T-helper 2 cell (primary cell): ENCODE measurements at regions not wholly inside any gene's neighbourhood (a gene's known extent, or its start where the extent isn't known, plus 50 kb on each side); places are given as distances from the start of the nearest gene placed in this dataset.
"Not testable (repeated sequence)": the region's sequence is repeated elsewhere in the genome, so short reads cannot be mapped to it uniquely, and the experiment has no call there.

ENCODE experiments used
- DNase-seq, 5 experiments: peaks; one replicate each; pipeline versions ENCODE4 v3.0.0 to v3.0.0-alpha.2; 2012 to 2022

GRCh38 chr22:44575381-44576268, 77.6 kb upstream of the RTL6 start:
- DNase-seq: no peak

DNA sequence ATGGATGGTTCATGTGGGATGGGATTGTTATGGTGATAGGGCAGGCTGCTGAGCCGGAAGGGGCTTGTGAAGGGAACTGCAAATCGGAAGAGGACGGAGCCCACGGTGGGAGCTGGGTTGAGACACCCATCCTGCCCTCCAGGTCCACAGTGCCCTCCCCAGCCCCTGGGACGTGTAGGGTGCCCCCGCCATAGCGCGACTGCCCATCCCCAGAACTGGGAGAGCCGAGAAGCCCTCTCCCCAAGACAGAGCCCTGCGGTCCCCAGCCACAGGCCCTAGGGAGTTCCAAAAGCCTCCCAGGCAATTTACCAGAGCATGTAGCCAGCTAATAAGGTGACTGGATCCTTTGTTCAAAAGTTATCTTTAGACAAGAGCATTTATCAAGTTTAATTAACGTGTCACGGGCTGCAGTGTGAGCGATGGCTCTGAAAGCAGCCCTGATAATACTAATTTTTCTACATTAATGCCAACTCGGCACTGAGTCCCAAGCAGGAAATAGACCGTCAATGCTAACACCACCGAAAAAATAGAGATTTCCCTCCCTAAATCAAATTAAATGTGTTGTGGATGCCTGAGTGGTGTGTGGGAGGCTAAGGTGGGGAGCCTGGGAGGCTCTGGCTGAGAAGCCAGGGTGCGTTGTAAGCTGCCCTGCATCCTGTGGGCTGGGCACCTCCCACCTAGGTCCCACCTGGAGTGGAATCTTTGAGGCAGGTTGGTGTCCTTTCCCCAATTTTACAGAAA, 76.8 kb upstream of the RTL6 start:
- no peak for DNase-seq

DNA sequence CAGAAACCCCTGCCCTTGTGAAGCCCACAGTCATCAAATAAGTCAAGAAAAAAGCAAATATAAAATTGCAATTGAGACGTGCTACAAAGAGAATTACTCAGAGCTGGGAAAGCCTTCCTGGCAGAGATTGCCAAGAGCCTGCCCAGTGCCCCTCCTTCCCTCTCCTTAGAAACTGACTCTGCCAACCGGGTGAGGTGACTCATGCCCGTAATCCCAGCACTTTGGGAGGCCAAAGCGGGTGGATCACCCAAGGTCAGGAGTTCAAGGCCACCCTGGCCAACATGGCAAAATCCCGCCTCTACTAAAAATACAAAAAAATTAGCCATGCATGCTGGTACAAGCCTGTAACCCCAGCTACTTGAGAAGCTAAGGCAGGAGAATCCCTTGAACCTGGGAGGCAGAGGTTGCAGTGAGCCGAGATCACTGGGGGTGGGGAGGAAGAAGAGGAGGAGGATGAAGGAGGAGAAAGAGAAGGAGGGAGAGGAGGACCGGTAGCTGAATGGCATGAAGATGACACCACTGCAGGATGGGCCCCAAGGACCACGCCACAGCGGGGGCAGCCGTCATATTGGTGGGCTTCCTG, 76.1 kb upstream of the RTL6 start:
- DNase-seq: no peak

DNA sequence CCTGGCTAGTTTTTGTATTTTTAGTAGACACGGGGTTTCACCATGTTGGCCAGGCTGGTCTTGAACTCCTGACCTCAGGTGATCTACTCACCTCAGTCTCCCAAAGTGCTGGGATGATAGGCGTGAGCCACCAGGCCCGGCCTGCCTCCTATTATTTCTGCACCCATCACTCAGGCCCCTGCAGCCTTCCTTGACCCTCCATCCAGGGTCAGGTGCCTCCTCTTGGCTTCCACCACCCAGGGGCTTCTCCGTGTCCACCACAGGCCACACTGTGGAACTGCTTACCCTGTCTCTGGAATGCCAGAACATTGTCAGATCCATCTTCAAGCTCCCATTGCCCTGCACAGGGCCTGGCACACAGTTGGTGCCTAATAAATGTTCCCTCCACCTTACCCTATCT, 75.4 kb upstream of the RTL6 start:
- DNase-seq: no peak

- DNase-seq: no peak
Observed at GRCh38 chr22:44572414-44573207, 74.6 kb upstream of the RTL6 start.

DNA sequence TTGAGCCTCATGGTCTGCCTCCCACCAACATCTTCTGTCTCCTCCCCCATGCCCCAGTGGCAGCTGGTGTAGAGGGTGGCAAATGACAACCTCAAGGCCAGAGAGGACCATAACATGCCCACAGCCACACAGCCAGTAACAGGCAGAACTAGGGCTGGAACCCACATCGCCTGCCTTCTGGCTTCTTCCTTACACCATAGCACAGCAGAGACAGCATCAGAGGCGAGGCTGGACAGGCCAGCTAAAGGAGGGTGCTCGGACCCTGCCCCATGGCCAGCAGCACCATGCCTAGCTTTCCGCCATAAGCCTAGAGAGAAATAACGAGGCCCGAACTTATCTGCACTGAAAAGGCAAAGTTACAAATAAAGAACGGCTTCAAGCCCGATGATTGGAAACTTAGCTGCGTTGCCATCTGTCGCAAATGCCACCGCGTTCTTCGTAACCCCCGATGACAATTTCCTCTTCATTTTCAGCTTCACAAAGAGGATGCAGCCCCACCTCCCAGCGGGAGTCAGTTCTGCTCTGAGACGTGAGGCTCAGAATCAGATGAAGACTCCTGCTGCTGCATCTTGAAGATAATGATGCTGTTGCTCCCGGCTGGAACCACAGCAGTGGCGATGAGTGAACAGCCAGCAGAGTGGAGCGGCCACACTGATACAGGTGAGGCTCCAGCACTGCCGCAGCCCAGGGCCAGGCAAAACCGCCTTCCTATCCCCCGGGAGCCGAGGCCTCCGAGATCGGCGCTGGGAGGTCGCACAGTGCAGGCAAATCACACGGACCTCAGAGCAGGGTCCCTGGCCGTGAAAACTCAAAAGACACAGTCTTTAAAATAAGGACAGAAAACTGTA, 73.8 kb upstream of the RTL6 start:
- no peak for DNase-seq

- no peak for DNase-seq
Observed at GRCh38 chr22:44570476-44571445, 72.7 kb upstream of the RTL6 start.

DNA sequence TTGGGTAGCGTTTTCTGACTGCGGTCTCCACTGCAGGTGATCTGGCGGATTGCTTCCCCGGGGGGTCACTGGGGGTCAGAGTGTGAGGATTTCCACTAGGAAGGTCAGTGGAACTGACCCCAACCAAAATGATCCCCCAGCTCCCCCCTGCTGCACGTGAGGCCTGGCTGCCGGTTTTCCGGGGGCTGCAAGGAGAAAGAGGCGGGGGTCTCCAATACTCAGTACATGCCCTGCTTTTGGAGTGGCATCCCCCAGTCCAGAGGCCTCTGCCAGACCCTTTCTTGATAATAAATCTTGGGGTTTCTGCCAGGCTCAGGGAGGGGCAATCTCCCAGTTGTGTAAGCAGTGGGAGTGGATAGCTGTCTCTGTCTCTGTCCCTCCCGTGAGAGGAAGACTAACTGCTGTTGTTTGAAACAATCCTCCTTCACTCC, 71.5 kb upstream of the RTL6 start:
- no peak for DNase-seq

DNA sequence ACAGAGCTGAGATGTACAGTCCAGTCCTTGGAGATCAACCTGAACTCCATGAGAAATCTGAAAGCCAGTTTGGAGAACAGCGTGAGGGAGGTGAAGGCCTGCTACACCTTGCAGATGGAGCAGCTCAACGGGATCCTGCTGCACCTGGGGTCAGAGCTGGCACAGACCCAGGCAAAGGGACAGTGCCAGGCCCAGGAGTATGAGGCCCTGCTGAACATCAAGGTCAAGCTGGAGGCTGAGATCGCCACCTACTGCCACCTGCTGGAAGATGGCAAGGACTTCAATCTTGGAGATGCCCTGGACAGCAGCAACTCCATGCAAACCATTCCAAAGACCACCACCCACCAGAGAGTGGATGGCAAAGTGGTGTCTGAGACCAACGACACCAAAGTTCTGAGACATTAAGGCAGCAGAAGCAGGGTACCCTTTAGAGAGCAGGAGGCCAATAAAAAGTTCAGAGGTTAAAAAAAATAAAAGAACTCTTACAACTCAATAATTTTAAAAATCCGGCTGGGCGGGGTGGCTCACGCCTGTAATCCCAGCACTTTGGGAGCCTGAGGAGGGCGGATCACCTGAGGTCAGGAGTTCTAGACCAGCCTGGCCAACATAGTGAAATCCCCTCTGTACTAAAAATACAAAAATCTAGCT, 69.9 kb upstream of the RTL6 start:
- peak in 4 of 5 experiments; percentile 18 to 39 (median 26) for DNase-seq

DNA sequence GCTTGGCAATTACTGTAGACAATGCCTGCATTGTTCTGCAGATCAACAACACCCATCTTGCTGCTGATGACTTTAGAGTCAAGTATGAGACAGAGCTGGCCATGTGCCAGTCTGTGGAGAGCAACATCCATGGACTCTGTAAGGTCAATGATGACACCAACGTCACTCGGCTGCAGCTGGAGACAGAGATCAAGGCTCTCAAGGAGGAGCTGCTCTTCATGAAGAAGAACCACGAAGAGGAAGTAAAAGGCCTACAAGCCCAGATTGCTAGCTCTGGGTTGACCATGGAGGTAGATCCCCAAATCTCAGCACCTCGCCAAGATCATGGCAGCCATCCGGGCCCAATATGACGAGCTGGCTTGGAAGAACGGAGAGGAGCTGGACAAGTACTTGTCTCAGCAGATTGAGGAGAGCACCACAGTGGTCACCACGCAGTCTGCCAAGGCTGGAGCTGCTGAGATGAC, 69.4 kb upstream of the RTL6 start:
- DNase-seq: not testable (repeated sequence)

GRCh38 chr22:44566911-44567310, 68.9 kb upstream of the RTL6 start:
- no peak for DNase-seq

DNA sequence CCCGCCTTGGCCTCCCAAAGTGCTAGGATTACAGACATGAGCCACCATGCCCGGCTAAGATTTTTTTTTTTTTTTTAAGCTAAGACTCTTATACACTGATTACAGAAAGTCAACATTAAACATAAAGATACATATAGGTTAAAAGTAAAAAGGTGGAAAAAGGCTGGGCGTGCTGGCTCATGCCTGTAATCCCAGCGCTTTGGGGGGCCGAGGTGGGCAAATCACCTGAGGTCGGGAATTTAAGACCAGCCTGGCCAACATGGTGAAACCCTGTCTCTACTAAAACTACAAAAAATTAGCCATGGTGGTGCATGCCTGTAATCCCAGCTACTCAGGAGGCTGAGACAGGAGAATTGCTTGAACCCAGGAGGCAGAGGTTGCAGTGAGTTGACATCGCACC, 64.6 kb upstream of the RTL6 start:
- not testable (repeated sequence) for DNase-seq

DNA sequence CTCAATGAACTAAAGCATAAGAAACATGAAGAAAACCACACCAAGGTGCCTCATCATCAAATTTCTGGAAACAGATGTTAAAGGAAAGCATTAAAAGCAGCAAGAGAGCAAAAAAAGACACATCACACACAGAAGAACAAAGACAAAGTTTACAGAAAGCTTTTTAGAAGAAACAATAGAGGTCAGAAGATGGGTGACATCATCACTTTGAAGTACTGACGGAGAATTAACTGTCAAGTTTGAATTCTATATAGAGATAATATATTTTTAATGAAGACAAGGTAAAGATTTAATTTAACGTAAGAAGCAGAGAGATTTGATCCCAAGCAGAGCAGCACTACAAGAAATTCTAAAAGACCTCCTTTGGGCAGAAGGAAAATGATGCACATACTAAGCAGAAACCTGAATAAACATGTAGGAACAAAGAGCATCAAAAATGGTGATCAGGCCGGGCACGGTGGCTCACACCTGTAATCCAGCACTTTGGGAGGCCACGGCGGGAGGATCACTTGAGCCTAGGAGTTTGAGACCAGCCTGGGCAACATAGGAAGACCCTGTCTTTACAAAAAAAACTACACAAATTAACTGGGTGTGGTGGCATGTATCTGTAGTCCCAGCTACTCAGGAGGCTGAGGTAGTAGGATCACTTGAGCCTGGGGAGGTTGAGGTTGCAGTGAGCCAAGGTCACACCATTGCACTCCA, 63.3 kb upstream of the RTL6 start:
- DNase-seq: no peak

DNA sequence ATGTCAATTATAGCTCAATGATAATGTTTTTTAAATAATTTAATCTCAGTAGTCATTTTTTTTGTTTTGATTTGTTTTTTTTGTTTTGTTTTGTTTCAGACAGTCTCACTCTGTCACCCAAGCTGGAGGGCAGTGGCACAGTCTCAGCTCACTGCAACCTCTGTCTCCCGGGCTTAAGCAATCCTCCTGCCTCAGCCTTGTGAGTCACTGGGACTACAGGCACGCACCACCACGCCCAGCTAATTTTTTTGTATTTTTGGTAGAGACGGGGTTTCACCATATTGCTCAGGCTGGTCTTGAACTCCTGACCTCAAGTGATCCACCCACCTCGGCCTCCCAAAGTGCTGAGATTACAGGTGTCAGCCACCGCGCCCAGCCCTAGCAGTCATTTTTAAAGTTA, 60.6 kb upstream of the RTL6 start:
- not testable (repeated sequence) for DNase-seq

GRCh38 chr22:44557872-44558271, 59.8 kb upstream of the RTL6 start:
- DNase-seq: not testable (repeated sequence)

DNA sequence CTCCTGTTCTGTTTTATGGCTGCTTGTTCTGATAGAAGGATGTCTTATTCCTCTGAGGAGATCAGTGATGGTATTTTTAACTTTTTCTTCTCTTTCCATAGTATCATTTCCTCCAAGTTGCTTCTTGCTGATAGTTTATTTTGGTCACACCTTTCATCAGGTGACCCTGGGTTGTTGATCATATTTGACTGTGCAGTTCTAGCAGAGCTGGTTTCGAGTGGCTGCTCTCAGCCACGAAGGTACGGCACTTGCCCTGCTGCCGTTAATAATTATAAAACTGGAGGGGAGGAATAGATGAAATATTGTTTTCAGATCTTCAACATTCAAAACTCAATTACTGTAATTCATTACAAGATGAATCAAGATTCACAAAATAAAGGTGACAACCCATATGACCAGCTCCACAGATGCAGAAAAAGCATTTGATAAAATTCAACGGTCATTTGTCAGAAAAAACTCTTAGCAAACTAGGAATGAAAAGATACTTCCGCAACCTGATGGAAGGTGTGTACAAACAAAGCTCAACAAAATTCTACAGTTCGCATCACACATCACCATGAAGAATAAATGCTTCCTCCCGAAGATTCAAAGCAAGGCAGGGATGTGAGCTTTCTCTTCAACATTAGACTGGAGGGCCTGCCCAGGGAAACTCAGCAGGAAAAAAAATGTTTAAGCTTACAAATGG, 59.2 kb upstream of the RTL6 start:
- no peak for DNase-seq

- DNase-seq: no peak
Observed at GRCh38 chr22:44555597-44555996, 57.6 kb upstream of the RTL6 start.

DNA sequence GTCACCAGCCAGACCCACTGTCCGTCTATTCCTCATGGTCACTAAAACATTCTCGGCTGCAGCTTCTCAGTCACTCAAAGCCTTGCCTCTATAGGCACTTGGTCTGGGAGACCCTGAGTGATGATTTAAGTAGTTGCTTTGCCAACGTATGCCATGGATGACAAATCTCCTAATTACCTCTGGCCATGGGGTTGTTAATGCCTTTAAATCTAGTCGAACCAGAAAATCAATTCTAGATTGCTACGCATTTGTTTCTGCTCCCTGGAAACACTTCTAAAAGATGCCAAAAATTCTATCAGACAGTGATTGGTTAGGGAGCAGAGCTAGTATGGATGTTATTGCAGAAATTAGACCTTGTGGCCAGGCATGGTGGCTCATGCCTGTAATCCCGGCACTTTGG, 57.0 kb upstream of the RTL6 start:
- DNase-seq: no peak

DNA sequence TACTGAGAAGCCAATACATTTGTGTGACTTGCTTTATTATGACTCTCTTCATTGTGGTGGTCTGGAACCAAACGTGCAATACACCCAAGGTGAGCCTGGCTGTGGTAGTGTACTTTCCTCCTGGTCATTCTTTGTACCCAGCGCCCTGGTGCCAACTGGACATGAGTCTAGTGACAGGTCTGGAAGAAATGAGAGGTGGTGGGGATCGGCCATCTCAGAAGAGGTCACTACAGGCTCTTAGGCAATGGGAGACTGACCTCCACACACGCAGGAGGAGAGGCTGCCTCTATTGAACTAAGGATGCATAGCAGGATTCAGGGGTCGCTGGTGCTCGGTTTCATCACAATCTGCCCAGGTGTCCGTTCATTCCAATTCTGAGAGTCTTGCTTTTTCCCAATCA, 56.4 kb upstream of the RTL6 start:
- DNase-seq: no peak
